Renal cortex interstitium (tissue), 11 donors: ENCODE measurements at regions not wholly inside any gene's neighbourhood (a gene's known extent, or its start where the extent isn't known, plus 50 kb on each side); places are given as distances from the start of the nearest gene placed in this dataset.
"Not testable (repeated sequence)": the region's sequence is repeated elsewhere in the genome, so short reads cannot be mapped to it uniquely, and the experiment has no call there.

ENCODE experiments used
- DNase-seq, 11 donors: peaks; one replicate each; pipeline ENCODE4 v3.0.0-alpha.2; 2013; ENCODE audit warnings: low read depth in 9 of 11, low spot score in 4 of 11; ENCODE audit errors: extremely low read depth in 1 of 11

- DNase-seq = peak in 10 of 11 donors; percentile 4 to 46 (median 14)
These were observed 511.2 kb downstream of the DCDC2C start for GRCh38 chr2:4214444-4215205.

GRCh38 chr2:4217737-4218136, 514.4 kb downstream of the DCDC2C start:
- DNase-seq = no peak

GRCh38 chr2:4219101-4219500, 515.7 kb downstream of the DCDC2C start:
- no peak for DNase-seq

- DNase-seq = no peak
These were observed 516.2 kb downstream of the DCDC2C start for GRCh38 chr2:4219571-4219970.

GRCh38 chr2:4221434-4221833, 518.1 kb downstream of the DCDC2C start:
- DNase-seq = no peak

- DNase-seq = no peak
These were observed 518.5 kb downstream of the DCDC2C start for GRCh38 chr2:4221845-4222244.

- not testable (repeated sequence) for DNase-seq
These were observed 541.0 kb downstream of the DCDC2C start for GRCh38 chr2:4244422-4244821.

- DNase-seq = no peak
These were observed 543.2 kb downstream of the DCDC2C start for GRCh38 chr2:4246364-4247131.

GRCh38 chr2:4247791-4248190, 544.4 kb downstream of the DCDC2C start:
- no peak for DNase-seq

- no peak for DNase-seq
These were observed 552.1 kb downstream of the DCDC2C start for GRCh38 chr2:4255491-4255890.

GRCh38 chr2:4256351-4256750, 553.0 kb downstream of the DCDC2C start:
- DNase-seq = no peak

GRCh38 chr2:4258563-4258962, 555.2 kb downstream of the DCDC2C start:
- DNase-seq = no peak

- DNase-seq = no peak
These were observed 562.6 kb downstream of the DCDC2C start for GRCh38 chr2:4265936-4266335.

- DNase-seq = peak in 1 of 11 donors; percentile 4
These were observed 566.5 kb downstream of the DCDC2C start for GRCh38 chr2:4269885-4270284.

GRCh38 chr2:4272261-4272858, 569.0 kb downstream of the DCDC2C start:
- no peak for DNase-seq

GRCh38 chr2:4278392-4278791, 575.0 kb downstream of the DCDC2C start:
- DNase-seq = no peak

GRCh38 chr2:4279431-4279830, 576.1 kb downstream of the DCDC2C start:
- DNase-seq = no peak

- DNase-seq = no peak
These were observed 588.1 kb downstream of the DCDC2C start for GRCh38 chr2:4291430-4291829.

GRCh38 chr2:4295680-4296079, 592.3 kb downstream of the DCDC2C start:
- DNase-seq = no peak

- no peak for DNase-seq
These were observed 597.2 kb downstream of the DCDC2C start for GRCh38 chr2:4300616-4301015.
